WTC11 (cell line): ENCODE measurements at regions not wholly inside any gene's neighbourhood (a gene's known extent, or its start where the extent isn't known, plus 50 kb on each side); places are given as distances from the start of the nearest gene placed in this dataset.

Source experiments
- ATAC-seq: fragments of 200-7000 bp; cut with Tn5 transposase; 2 replicates; pipeline ENCODE4 v1.10.0; 2021; ENCODE audit warnings: mild to moderate bottlenecking, moderate library complexity
- CTCF ChIA-PET: fragments of 300-600 bp; sonication (Branson Sonifier 250); formaldehyde crosslinking; loops from one replicate; lab custom pipeline; 2021; ENCODE audit warnings: antibody characterized with exemption; lab: Charles Lee
- POLR2A ChIA-PET: fragments of 350-600 bp; sonication (Branson Sonifier 250); formaldehyde crosslinking; loops from one replicate; lab custom pipeline; 2021; ENCODE audit warnings: antibody characterized with exemption; lab: Charles Lee
- DNase-seq: peaks from one replicate; pipeline ENCODE4 v3.0.0; 2021; ENCODE audit warnings: low spot score
- H3K27ac Mint-ChIP-seq: 2 replicates; pipeline ENCODE4 v1.8.0; 2021; ENCODE audit warnings: mixed read lengths
- H3K27me3 Mint-ChIP-seq: 2 replicates; pipeline ENCODE4 v1.8.0; 2021; ENCODE audit warnings: low read depth, mild to moderate bottlenecking, moderate library complexity, mixed read lengths
- H3K36me3 Mint-ChIP-seq: 2 replicates; pipeline ENCODE4 v1.8.0; 2021; ENCODE audit warnings: mixed read lengths
- H3K4me1 Mint-ChIP-seq: 2 replicates; pipeline ENCODE4 v1.8.0; 2022; ENCODE audit warnings: mixed read lengths
- H3K4me3 Mint-ChIP-seq: 2 replicates; pipeline ENCODE4 v1.8.0; 2021; ENCODE audit warnings: mild to moderate bottlenecking, moderate library complexity, mixed read lengths
- H3K9me3 Mint-ChIP-seq: 2 replicates; pipeline ENCODE4 v1.8.0; 2021; ENCODE audit warnings: mixed read lengths
- ARID4B ChIP-seq: sonication (generic); formaldehyde crosslinking; IDR thresholded peaks from 2 replicates; pipeline ENCODE4 v1.8.0; 2023; ENCODE audit warnings: missing genetic modification reagents, mild to moderate bottlenecking, borderline replicate concordance
- ATF1 ChIP-seq: sonication (generic); formaldehyde crosslinking; IDR thresholded peaks from 2 replicates; pipeline ENCODE4 v1.8.1; 2023; ENCODE audit warnings: mild to moderate bottlenecking, moderate library complexity, missing genetic modification reagents
- CREB1 ChIP-seq: sonication (generic); formaldehyde crosslinking; IDR thresholded peaks from 2 replicates; pipeline ENCODE4 v1.8.0; 2023; ENCODE audit warnings: mild to moderate bottlenecking, missing genetic modification reagents
- CTCF ChIP-seq: fragments of 200-600 bp; IDR thresholded peaks from 2 replicates; pipeline ENCODE4 v1.8.0; 2022; ENCODE audit warnings: antibody characterized with exemption
- FOXP1 ChIP-seq: sonication (generic); formaldehyde crosslinking; IDR thresholded peaks from 2 replicates; pipeline ENCODE4 v1.8.0; 2022; ENCODE audit warnings: missing genetic modification reagents, mild to moderate bottlenecking, moderate library complexity, borderline replicate concordance
- IRF1 ChIP-seq: sonication (generic); formaldehyde crosslinking; IDR thresholded peaks from 2 replicates; pipeline ENCODE4 v1.8.0; 2023; ENCODE audit warnings: missing genetic modification reagents
- JAZF1 ChIP-seq: fragments of 250-450 bp; sonication (Bioruptor Pico); IDR thresholded peaks from 2 replicates; pipeline ENCODE4 v1.9.0; 2021; ENCODE audit warnings: moderate library complexity, mild to moderate bottlenecking, inconsistent platforms
- MXD4 ChIP-seq: fragments of 250-450 bp; sonication (Bioruptor Pico); IDR thresholded peaks from 2 replicates; pipeline ENCODE4 v1.8.0; 2021; ENCODE audit warnings: mild to moderate bottlenecking, moderate library complexity, borderline replicate concordance
- NFE2L1 ChIP-seq: sonication (generic); formaldehyde crosslinking; IDR thresholded peaks from 2 replicates; pipeline ENCODE4 v1.8.1; 2023; ENCODE audit warnings: missing genetic modification reagents
- PRDM15 ChIP-seq: sonication (generic); formaldehyde crosslinking; IDR thresholded peaks from 2 replicates; pipeline ENCODE4 v1.8.0; 2022; ENCODE audit warnings: missing genetic modification reagents
- TCF7 ChIP-seq: sonication (generic); formaldehyde crosslinking; IDR thresholded peaks from 2 replicates; pipeline ENCODE4 v1.8.0; 2022; ENCODE audit warnings: mild to moderate bottlenecking, low read depth, missing genetic modification reagents, moderate library complexity
- TP53 ChIP-seq: sonication (generic); formaldehyde crosslinking; IDR thresholded peaks from 2 replicates; pipeline ENCODE4 v1.8.1; 2023; ENCODE audit warnings: mild to moderate bottlenecking, missing genetic modification reagents
- ZMAT4 ChIP-seq: fragments of 250-450 bp; sonication (Bioruptor Pico); IDR thresholded peaks from 2 replicates; pipeline ENCODE4 v1.9.0; 2021; ENCODE audit warnings: mild to moderate bottlenecking
- ZNF121 ChIP-seq: sonication (generic); formaldehyde crosslinking; IDR thresholded peaks from 2 replicates; pipeline ENCODE4 v1.8.0; 2023; ENCODE audit warnings: missing genetic modification reagents
- ZNF138 ChIP-seq: sonication (generic); formaldehyde crosslinking; conservative IDR thresholded peaks from 2 replicates; pipeline ENCODE4 v1.8.1; 2022; ENCODE audit warnings: mild to moderate bottlenecking, moderate library complexity, missing genetic modification reagents
- TF ChIP-seq, protein P1 (sequence below): sonication (generic); formaldehyde crosslinking; IDR thresholded peaks from 2 replicates; pipeline ENCODE4 v1.8.1; 2022; ENCODE audit warnings: low read depth, mild to moderate bottlenecking, moderate library complexity, missing genetic modification reagents, borderline replicate concordance
- TF ChIP-seq, protein P2 (sequence below): sonication (generic); formaldehyde crosslinking; IDR thresholded peaks from 2 replicates; pipeline ENCODE4 v1.8.1; 2022; ENCODE audit warnings: mild to moderate bottlenecking, moderate library complexity, missing genetic modification reagents
- TF ChIP-seq, protein P3 (sequence below): sonication (generic); formaldehyde crosslinking; IDR thresholded peaks from 2 replicates; pipeline ENCODE4 v1.8.0; 2022; ENCODE audit warnings: mild to moderate bottlenecking, missing genetic modification reagents

DNA sequence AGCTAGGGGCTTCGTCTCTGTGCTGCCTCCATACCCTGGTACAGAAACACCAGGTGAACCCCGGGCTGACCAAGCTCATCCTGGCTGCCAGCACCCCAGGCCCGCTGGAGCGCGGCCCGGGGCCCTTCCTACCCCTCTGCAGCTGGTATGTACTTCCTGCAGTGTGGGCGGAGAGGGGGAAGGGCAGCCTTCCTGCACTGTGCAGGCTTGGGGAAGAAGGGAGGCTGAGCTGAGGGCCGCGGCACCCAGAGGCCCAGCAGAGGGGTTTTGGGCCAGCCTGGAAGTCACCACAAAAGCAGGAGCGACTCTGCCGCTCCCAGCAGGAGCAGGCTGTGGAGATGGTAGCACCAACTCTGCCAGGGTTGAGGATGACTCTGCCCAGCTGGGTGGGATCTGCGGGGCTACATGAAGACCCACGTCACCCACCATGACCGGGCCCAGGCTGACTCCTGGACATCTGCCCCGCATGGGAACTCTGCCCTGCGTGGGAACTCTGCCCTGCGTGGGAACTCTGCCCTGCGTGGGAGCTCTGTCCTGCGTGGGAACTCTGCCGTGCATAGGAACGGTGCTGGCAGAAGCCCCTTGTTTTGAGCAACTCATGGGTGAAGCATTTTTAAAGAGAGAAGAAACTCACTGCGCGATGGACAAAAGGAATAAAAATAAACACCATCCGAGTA, 273.3 kb downstream of the NDUFA10 start (continued):
- TF ChIP-seq, protein P1, sequence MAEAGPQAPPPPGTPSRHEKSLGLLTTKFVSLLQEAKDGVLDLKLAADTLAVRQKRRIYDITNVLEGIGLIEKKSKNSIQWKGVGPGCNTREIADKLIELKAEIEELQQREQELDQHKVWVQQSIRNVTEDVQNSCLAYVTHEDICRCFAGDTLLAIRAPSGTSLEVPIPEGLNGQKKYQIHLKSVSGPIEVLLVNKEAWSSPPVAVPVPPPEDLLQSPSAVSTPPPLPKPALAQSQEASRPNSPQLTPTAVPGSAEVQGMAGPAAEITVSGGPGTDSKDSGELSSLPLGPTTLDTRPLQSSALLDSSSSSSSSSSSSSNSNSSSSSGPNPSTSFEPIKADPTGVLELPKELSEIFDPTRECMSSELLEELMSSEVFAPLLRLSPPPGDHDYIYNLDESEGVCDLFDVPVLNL (CRISPR knock-in tag) = no peak
- no peak for TF ChIP-seq MXD4 (CRISPR knock-in tag)
- no peak for TF ChIP-seq PRDM15 (CRISPR knock-in tag)
- no peak for TF ChIP-seq JAZF1 (CRISPR knock-in tag)

GRCh38 chr2:239750929-239751678, 274.0 kb downstream of the NDUFA10 start:
- ATAC-seq = no peak
- H3K4me1 Mint-ChIP-seq = no peaks in the 10 kb centered on the region
- H3K36me3 Mint-ChIP-seq = no peaks in the 10 kb centered on the region
- no peak overlapping the region for H3K27ac Mint-ChIP-seq
- H3K9me3 Mint-ChIP-seq = peaks cover 4% of the 10 kb centered on the region; the same call in 1 of the 2 replicates
- CTCF ChIA-PET = no interaction called here
- POLR2A ChIA-PET = no interaction called here
- no peaks in the 10 kb centered on the region for H3K27me3 Mint-ChIP-seq
- no peak overlapping the region for H3K4me3 Mint-ChIP-seq
- DNase-seq = no peak
- TF ChIP-seq ZNF138 (no peak), FOXP1 (CRISPR knock-in tag) (no peak), ARID4B (no peak), ZNF121 (CRISPR knock-in tag) (no peak), CREB1 (CRISPR knock-in tag) (no peak), TCF7 (CRISPR knock-in tag) (no peak), NFE2L1 (CRISPR knock-in tag) (no peak), CTCF (no peak), ZMAT4 (CRISPR knock-in tag) (no peak), ATF1 (no peak), TP53 (CRISPR knock-in tag) (no peak), IRF1 (CRISPR knock-in tag) (no peak)
- TF ChIP-seq, protein P2, sequence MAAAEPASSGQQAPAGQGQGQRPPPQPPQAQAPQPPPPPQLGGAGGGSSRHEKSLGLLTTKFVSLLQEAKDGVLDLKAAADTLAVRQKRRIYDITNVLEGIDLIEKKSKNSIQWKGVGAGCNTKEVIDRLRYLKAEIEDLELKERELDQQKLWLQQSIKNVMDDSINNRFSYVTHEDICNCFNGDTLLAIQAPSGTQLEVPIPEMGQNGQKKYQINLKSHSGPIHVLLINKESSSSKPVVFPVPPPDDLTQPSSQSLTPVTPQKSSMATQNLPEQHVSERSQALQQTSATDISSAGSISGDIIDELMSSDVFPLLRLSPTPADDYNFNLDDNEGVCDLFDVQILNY = no peak
- TF ChIP-seq, protein P1 (CRISPR knock-in tag) = no peak
- TF ChIP-seq, protein P3, sequence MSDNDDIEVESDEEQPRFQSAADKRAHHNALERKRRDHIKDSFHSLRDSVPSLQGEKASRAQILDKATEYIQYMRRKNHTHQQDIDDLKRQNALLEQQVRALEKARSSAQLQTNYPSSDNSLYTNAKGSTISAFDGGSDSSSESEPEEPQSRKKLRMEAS (CRISPR knock-in tag) = no peak
